ENCODE measurements at regions not wholly inside any gene's neighbourhood (a gene's known extent, or its start where the extent isn't known, plus 50 kb on each side); places are given as distances from the start of the nearest gene placed in this dataset.

DNA sequence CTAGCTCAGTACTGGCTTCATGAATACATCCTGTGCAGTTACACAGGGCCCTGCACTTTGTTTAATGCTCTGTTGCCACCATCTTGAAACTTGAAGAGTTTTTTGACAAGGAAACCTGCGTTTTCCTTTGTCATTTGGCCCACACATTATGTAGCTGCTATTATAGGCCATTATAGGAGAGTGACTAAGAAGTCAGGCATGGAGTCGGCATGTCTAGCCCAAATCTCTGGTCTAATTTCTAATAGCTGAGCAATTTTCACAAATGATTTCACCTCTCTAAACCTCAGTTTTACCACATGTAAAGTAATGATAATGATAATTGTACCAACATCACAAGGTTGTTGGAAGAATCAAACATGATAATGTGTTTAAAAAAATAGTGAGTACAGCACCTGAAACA, 67.1 kb upstream of the MYLIP start:
- no peak overlapping the region for H3K27ac ChIP-seq (ENCODE audit: low read depth)
- no peak overlapping the region for H3K4me3 Mint-ChIP-seq
- ATAC-seq (no peak), DNase-seq (ENCODE audit: low spot score) (no peak)
- H3K4me3 ChIP-seq, result no peak overlapping the region
- no peaks in the 10 kb centered on the region for H4K20me1 ChIP-seq (replicated peaks; ENCODE audit: insufficient read depth)
- no peak overlapping the region for H3K27ac Mint-ChIP-seq
- H3K4me1 Mint-ChIP-seq, result peaks cover 55% of the 10 kb centered on the region
- peaks cover 10% of the 10 kb centered on the region for H3K27me3 Mint-ChIP-seq (ENCODE audit: insufficient read depth, low read depth, poor library complexity)
- H3K36me3 ChIP-seq (ENCODE audit: insufficient read depth), result no peaks in the 10 kb centered on the region
- H2AFZ ChIP-seq, result no peak overlapping the region
- H3K36me3 Mint-ChIP-seq (ENCODE audit: low read depth), result peaks cover 7% of the 10 kb centered on the region
- H3K4me1 ChIP-seq (ENCODE audit: insufficient read depth), result peaks cover 42% of the 10 kb centered on the region
- no peaks in the 10 kb centered on the region for H3K79me2 ChIP-seq (replicated peaks; ENCODE audit: insufficient read depth)
- H3K9me3 Mint-ChIP-seq, result peaks cover 6% of the 10 kb centered on the region; the same call in 2 of the 3 replicates
- no peak for TF ChIP-seq JUNB (IDR thresholded peaks at IDR 0.05; ENCODE audit: unreplicated experiment)
- TF ChIP-seq EZH2 (IDR thresholded peaks at IDR 0.05; ENCODE audit: low read depth, unreplicated experiment), result no peak
- TF ChIP-seq, protein P1, sequence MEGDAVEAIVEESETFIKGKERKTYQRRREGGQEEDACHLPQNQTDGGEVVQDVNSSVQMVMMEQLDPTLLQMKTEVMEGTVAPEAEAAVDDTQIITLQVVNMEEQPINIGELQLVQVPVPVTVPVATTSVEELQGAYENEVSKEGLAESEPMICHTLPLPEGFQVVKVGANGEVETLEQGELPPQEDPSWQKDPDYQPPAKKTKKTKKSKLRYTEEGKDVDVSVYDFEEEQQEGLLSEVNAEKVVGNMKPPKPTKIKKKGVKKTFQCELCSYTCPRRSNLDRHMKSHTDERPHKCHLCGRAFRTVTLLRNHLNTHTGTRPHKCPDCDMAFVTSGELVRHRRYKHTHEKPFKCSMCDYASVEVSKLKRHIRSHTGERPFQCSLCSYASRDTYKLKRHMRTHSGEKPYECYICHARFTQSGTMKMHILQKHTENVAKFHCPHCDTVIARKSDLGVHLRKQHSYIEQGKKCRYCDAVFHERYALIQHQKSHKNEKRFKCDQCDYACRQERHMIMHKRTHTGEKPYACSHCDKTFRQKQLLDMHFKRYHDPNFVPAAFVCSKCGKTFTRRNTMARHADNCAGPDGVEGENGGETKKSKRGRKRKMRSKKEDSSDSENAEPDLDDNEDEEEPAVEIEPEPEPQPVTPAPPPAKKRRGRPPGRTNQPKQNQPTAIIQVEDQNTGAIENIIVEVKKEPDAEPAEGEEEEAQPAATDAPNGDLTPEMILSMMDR (conservative IDR thresholded peaks at IDR 0.05; ENCODE audit: low read depth in 2 of 2), result no peak
- TF ChIP-seq, protein P2, sequence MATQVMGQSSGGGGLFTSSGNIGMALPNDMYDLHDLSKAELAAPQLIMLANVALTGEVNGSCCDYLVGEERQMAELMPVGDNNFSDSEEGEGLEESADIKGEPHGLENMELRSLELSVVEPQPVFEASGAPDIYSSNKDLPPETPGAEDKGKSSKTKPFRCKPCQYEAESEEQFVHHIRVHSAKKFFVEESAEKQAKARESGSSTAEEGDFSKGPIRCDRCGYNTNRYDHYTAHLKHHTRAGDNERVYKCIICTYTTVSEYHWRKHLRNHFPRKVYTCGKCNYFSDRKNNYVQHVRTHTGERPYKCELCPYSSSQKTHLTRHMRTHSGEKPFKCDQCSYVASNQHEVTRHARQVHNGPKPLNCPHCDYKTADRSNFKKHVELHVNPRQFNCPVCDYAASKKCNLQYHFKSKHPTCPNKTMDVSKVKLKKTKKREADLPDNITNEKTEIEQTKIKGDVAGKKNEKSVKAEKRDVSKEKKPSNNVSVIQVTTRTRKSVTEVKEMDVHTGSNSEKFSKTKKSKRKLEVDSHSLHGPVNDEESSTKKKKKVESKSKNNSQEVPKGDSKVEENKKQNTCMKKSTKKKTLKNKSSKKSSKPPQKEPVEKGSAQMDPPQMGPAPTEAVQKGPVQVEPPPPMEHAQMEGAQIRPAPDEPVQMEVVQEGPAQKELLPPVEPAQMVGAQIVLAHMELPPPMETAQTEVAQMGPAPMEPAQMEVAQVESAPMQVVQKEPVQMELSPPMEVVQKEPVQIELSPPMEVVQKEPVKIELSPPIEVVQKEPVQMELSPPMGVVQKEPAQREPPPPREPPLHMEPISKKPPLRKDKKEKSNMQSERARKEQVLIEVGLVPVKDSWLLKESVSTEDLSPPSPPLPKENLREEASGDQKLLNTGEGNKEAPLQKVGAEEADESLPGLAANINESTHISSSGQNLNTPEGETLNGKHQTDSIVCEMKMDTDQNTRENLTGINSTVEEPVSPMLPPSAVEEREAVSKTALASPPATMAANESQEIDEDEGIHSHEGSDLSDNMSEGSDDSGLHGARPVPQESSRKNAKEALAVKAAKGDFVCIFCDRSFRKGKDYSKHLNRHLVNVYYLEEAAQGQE (IDR thresholded peaks at IDR 0.05; ENCODE audit: unreplicated experiment), result no peak
- TF ChIP-seq STAT1 (IDR thresholded peaks at IDR 0.05; ENCODE audit: unreplicated experiment), result no peak
- no peak for TF ChIP-seq EZH2phosphoT487 (IDR thresholded peaks at IDR 0.05; ENCODE audit: unreplicated experiment)
- TF ChIP-seq ZNF114 (CRISPR knock-in tag; IDR thresholded peaks at IDR 0.05), result no peak
- TF ChIP-seq, protein P3, sequence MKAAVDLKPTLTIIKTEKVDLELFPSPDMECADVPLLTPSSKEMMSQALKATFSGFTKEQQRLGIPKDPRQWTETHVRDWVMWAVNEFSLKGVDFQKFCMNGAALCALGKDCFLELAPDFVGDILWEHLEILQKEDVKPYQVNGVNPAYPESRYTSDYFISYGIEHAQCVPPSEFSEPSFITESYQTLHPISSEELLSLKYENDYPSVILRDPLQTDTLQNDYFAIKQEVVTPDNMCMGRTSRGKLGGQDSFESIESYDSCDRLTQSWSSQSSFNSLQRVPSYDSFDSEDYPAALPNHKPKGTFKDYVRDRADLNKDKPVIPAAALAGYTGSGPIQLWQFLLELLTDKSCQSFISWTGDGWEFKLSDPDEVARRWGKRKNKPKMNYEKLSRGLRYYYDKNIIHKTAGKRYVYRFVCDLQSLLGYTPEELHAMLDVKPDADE (IDR thresholded peaks at IDR 0.05), result no peak
- no peak for TF ChIP-seq ZNF331 (CRISPR knock-in tag; IDR thresholded peaks at IDR 0.05; ENCODE audit: low read depth)
- no peak for TF ChIP-seq CREB1 (CRISPR knock-in tag; IDR thresholded peaks at IDR 0.05; ENCODE audit: low read depth)
- no peak for TF ChIP-seq POLR2AphosphoS5 (IDR thresholded peaks at IDR 0.05; ENCODE audit: low read depth)
- H3F3A ChIP-seq (replicated peaks; ENCODE audit: low read depth), result 0 out of 2 replicates have a peak, but pooled peaks cover 5% of the 10 kb centered on the region
- H3K27me3 ChIP-seq (ENCODE audit: insufficient read depth), result no peaks in the 10 kb centered on the region
- peaks cover 5% of the 10 kb centered on the region; the same call in 1 of the 2 replicates for H3K9me2 ChIP-seq (ENCODE audit: insufficient read depth)
- no peak overlapping the region for H3K4me2 ChIP-seq
